GM19043 (cell line): ENCODE measurements at regions not wholly inside any gene's neighbourhood (a gene's known extent, or its start where the extent isn't known, plus 50 kb on each side); places are given as distances from the start of the nearest gene placed in this dataset.

ENCODE experiments used
- ATAC-seq: cut with Tn5 transposase; IDR thresholded peaks from one replicate; pipeline ENCODE4 v1.9.1; 2021; ENCODE audit warnings: low read depth; ENCODE audit not compliant: unreplicated experiment

DNA sequence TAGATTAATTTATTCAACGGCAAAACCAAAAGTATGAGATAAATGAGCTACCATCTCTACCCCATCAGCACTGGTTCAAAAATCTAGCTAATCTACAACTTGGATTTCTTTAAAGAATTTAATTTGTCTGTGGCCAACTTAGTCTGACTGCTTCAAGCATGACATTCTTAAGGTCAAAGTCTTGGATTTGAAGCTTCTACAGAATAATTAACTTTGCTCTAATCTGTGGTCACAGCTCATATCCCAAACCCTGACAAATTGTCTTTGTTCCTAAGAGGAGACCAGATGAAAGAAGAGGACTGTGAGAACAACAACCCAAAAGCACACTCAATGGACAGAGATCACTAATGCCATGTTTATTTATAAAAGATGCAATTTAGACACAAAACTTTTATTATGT lies 166.9 kb upstream of the EPHA7 start:
- no peak for ATAC-seq

DNA sequence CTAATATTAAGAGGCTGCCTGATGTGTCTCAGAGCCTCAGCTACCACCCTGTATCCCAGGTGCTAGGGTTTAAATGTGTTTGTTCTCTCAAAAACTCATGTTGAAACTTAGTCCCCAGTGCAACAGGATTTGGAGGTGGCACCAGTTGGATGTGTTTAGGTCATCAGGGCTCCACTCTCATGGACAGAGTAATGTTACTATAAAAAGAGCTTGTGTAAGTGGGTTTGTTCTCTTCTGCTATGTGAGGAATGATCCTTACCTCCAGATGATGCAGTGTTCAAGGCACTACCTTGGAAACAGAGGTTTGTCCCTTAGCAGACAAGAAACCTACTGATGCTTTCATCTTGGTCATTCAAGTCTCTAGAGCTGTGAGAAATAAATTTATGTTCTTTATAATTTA lies 164.9 kb upstream of the EPHA7 start:
- ATAC-seq = no peak

DNA sequence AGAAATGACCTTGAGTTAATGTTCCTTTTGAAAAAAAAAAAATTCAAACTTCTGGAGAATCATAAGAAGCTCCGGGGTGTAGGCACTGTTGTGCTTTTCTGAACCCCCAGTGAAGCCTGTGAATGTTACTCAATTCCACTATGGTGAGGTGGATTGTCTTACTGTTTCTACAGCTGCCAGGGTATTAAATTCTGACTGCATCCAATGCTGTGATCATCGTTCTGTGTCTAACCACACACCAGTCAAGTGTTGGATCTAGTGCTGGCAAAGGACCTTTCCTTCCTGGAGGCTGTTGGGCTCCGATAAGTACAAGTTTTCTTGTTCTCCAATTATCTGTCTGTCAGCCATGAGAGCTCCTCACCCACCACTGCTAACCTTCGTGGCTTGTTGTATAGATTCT lies 162.0 kb upstream of the EPHA7 start:
- ATAC-seq = no peak

DNA sequence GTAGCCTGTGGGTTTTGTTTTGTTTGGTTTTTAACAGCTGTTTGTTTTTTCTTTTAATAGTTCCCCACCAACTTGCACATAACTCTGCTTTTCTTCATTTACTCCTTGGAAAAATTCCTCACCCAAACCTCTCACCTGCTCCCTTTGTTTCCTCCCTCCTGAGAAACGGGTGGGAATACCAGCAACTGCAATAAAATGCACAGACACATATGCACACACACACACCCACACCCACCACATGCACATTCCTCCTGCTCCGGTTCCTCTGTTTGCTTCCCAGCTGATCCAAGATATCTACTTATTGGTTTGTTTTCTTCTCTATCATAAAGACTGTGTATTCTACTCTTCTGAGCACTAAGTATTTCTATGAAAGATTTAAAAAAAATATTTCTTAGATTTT lies 161.1 kb upstream of the EPHA7 start:
- no peak for ATAC-seq

DNA sequence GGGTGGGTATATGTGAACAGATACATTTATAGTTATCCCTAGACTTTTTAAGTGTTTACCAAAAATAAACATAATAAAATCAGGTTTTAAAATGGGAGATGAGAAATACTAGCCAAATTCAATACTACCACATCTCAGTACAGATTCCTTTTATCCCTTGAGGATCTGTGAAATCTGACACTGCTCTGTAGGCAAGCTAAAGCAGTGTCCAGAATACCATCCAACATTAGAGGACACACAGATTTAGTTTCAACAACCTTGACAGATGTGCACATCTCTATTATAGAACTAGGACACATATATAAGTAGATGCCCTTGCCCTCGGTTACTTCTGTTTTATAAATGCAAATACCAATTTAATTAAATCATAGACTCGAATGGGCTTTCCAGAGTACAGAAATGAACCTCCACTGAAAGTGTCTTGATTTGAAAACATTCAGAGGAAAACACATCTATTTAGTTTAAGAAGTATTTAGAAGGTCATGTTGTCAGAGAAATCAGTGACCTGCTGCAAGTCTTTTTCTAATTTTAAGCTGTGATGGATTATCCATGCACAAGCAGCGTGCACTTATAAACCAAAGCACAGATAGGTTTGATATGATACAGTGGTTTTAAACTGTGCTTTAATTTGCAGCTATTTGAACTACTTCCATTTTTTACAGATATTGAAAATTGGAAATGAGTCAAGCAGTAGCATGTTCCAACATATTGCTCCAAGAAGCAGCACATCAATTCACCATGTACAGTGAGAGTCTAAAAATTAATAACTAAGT lies 156.3 kb upstream of the EPHA7 start:
- ATAC-seq = no peak

DNA sequence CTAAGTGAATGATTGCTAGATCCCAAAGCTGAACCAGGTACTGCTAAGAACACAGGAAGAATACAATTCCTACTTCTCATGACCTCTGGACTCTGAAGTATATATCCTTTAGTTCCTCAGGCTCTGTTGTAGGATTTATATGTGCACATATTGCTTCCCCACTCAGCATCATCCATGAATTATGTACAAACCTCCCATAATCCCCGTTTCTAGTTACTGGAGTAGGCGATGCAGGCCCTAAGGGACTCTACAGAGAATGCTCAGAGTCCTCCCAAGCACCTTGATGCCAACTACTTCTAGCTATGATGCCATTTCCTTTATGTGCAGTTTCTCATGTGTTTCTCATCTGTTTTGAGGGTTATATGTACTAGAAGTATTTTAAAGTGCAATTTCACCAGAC lies 154.9 kb upstream of the EPHA7 start:
- ATAC-seq = no peak

DNA sequence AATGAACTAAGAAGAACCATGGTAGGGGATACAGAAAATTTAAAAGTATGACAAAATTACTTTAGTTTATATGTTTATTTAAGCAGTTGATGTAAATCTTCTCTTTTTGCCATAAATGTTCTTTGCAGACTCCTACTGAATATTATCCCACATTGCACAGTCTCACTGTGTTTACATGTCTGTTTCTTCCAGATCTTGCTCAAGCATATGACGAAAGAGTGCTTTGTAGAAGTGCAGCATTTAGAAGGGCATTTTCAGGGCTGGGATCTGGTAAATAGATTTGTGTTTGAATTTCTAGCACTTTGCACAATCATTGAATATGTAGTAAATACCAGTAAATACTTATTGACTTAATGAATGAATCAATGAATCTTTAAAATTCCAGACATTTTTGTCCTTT lies 152.0 kb upstream of the EPHA7 start:
- no peak for ATAC-seq

DNA sequence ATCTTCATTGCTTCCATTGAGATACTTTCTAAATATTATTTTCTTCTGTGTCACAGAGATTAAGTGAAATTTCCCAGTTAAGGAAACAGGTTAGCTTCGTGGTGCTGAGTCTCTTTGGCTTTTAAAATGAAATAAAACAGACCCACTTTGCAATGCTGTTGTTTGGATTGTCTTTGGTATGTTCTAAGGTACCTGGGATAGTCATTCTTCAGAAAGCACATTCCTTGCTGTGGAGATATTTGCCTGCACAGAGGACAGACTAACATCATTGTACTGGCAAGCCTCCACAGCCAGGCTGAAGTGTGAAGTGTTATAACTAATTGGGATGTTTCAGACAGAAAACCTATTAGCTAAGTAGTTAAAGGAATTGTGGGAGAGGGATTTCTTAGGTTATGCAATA lies 148.8 kb upstream of the EPHA7 start:
- ATAC-seq = no peak

DNA sequence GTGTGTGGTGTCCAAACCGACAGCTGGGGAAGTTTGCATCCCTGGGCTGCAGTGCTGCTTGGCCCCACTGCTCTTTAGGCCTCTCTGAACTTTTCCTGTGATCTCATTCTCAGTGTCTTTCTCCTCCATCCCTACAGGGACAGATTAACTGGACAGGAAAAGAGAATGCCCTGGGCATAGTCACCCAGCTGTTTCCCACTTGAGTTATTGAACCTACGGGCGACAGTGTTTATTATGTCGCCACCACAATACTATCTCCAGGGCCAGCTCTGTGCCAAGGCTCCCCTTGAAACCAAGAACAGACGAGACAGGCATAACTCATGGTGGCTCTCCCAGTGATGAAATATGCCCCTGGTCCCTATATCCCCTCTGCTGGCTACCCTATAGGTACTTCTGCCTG lies 147.8 kb upstream of the EPHA7 start:
- no peak for ATAC-seq

DNA sequence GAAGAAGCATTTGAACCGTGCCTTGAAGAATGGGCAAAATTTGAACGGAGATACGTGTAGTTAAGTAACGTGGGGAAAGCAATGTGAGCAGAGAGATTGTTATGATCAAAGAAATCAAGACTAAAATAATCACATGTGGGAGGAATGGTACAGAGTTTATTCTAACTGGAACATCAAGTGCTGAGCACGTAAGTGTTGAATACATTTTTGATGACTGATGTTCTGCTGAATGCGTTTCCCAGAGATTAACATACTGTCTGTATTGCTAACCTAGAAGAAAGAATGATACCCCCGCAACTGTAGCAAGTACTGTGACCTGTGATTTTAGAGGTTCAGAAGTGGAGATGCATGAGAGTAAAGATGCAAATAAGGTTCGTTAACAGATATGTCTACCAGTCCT lies 146.9 kb upstream of the EPHA7 start:
- ATAC-seq = no peak

DNA sequence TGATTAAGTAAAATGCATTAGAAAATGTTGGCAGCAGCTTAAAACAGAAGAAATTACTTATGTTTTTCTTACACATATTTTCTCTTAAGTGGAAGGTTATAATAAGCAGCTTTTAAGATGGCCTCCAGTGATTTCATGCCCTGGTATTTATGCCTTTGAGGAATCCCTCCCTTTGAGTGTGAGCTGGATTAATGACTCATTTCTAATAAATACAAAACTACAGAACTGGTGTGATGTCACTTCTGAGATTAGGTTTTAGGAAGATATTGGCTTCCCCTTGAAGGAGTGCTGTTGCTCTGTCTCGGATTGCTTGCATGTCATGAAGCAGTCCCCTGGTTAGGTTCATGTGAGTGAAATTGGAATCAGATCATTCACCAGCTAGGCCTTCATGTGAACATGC lies 143.2 kb upstream of the EPHA7 start:
- ATAC-seq = no peak

DNA sequence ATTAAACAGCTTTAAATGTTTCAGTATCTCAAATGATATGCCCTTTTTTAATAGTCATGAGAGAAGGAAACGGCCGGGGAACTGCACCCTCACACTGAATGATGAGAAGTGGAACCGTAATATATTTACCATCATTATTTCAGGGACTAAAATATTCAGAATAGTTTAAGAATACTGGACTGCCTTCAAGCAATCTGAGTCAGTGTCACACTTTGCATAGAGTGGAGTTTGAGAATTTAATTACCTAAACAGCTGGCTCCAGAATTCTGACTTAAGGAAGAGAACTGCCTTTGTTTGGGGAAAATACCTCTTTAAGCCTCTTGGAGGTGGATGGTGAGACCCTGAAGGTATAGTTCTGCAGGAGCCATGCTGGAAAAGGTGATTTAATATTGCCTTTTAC lies 135.9 kb upstream of the EPHA7 start:
- no peak for ATAC-seq

DNA sequence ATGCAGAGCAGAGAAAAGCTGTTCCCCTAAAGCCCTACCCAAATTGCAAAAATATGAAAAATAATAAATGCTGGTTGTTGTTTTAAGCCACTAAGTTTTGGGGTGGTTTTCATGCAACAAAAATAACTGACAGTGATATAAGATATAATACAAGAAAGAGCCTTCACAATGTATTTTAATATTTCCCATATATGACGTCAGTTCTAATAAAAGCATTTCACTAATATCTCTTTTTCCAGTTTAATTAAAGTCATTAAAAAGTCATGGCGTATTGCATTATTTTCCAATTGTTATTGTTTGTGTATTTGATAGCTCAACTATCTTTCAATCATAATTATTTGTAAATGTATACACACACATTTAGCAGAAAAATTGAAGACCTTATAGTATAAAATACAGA lies 134.7 kb upstream of the EPHA7 start:
- ATAC-seq = no peak

DNA sequence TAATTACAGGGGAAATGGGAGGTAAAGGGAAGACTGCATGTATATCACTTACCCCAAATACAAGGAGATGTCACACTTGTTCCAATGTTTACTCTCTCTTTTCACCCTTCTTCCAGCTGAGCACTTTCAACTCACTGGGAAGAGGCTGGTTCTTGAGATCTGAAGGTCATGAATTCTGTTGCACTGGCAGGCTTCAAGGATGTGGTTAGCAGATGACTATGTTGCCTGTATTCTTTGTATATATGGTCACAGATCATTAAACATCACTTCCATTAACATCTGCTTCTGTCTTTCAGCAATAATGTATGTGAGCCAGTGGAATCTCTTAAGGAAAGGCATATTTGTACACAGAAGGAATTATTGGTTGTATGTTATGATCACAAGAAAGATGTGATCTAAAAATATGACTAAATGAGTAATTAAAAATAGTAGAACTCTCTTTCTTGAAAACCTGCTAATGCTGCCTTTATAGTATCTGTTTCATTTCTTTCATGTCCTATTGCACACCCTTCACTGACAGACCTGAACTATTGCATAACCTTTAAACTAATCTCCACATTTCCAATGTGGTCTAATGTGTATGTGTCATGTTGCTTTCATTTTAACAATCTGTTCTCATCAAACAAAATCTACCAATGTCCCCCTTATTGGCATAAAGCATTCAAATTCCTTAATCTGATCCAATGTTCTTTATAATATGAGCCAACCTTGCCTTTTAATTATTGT lies 131.4 kb upstream of the EPHA7 start:
- no peak for ATAC-seq

DNA sequence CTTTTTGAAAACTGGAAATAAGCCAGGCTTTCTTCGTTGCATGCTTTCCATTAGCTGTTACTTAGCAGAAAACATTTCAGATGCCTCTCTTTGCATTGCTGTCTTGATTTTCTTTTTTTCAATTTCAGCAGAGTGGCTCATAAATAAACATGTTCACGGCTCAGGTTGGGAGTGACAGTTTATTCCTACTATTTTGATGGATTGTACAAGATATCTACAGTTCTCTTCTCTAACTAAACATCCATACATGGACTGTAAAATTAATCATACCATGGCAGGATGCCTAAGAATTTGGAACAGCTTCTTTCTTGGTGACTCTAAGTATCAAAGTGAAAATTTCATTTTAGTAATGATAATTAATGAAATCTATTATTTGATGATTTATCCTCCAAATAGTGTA lies 130.5 kb upstream of the EPHA7 start:
- no peak for ATAC-seq

DNA sequence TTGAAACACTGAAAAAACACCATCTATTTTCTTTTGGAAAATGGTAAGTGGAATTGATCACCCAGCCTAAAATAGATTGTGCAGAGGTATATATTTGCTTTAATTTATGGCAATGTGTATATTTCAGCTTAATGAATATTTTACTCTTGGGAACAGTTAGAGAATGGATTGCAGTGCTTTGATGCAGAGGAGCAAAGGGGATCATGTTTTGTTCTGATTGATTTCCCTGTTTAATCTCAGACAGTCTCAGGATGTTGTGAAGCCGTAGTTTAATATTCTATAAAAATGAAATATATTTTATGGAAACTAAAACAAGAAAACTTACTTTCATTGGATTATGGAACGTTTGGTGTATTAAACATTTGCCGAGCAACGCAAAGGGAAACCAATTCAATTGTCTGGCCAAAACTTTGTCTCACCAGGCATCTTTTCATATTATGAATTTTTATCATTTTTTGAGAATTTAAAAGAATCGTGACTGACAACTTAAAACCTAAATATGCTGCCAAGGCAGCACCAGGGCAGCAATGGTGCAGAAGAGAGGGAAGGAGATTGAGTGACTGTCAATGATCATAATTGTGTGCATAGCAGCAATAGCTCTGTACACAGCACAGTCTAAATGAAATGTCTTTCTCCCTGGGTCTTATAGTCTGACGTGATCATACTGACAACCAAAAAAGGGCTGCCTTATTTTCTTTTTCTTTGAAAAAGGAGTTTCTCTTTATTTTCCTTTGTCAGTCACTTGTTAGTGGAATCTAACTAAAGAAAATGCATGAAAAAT lies 105.5 kb upstream of the EPHA7 start:
- ATAC-seq = no peak

DNA sequence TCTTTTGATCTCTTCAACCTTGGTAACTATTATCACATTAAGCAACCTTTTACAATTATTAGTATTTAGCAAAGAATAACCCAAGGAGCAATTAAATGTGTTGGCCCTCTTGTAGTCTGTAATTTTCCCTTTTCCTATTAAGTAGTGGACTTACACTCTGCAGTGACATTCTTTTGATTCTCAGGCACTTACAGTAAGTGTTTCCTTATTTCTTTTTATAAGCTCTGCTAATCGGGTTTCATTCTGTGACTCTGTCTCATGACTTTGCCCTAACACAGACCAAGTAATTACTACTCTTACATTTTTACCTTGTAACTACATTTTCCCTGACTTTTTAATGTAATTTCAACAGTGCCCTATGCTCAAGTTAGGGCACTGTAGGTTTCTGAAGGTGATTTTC lies 104.0 kb upstream of the EPHA7 start:
- ATAC-seq = no peak

DNA sequence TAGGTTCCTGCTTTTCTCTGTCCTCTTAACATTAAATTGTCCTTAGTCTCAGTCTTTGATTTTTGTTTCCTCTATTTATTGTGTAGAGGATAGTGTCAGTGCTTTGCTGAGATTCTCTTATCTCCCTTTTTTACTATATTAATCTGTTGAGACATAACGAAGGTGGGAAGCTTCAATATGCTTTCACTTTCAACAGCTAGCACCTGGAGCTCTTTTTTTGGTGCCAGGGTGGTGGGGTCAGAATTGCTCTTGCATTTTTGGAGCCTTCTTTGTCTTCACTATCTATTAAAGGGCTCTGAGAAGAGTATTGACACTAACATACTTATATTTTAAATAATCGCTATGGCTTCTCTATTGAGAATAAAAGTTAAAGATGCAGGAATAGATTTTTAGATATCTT lies 97.1 kb upstream of the EPHA7 start:
- no peak for ATAC-seq

DNA sequence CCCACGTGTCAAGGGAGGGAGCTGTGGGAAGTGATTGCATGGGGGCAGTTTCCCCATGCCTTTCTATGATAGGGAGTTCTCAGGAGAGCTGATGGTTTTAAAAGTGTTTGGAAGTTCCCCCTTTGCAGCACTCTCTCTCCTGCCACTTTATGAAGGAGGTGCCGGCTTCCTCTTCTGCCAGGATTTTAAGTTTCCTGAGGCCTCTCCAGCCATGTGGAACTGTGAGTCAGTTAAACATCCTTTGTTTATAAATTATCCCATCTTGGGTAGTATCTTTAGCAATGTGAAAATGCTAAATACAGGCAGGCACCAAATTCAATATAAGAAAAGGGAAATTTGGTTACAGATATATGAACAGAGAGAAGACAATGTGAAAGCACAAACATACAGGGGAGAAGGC lies 96.4 kb upstream of the EPHA7 start:
- ATAC-seq = no peak

DNA sequence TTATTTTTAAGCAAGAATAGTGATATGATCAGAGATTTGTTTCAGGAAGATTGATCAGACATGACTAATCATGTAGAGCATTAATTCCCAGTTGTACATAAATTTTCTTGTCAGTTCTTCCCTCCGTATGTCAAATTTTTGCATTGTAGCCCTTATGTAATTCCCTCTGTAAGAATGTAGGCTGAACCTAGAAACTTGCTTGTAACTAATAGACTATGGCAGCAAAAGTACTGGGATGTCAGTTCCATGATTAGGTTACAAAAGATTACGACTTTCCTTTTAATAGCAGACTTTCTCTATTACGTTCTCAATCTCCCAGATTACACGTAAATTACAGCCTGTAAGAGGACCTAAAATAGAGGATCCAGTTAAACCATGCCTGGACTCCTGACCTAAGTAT lies 79.4 kb upstream of the EPHA7 start:
- ATAC-seq = no peak

DNA sequence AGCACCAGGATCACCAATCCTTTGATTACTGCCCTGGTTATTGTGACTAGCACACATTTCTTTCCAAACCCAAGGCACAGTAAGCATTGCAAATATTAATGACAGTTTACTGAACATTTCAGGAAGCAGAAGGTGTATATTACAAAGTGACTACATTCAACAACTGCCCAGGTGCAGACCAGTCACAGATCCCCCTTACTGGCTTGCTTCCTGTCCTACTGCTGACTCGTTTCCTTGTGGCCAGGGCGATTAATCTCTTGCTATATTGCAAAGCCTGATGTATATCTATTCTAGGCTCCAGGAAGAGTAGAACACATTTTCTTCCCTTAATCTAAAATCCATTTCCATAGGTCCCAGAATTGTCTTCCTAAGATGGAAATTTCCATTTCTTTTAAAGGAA lies 77.2 kb upstream of the EPHA7 start:
- no peak for ATAC-seq

DNA sequence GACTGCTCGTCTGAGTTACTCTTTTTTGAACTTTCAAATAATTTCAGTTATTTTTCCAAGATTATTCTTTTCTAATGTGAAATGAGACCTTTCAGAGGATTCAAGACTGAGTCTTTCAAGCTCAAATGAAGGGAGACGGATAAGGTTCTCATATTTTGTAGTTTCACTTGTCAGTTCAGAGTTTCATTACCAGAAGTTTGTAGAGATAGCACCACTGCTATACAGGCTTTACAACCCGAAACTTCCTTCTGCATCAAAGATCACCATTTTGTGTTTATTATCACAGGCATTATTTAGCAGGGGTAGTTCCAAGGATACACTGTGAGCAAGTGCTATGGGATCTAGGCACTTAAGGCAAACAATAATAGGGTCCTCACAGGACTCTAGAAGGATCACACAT lies 74.7 kb upstream of the EPHA7 start:
- ATAC-seq = no peak
